HL-60 (cell line): ENCODE measurements at regions not wholly inside any gene's neighbourhood (a gene's known extent, or its start where the extent isn't known, plus 50 kb on each side); places are given as distances from the start of the nearest gene placed in this dataset.

Experiments
- POLR2AphosphoS5 ChIP-seq: IDR thresholded peaks from 2 replicates; pipeline ENCODE4 v1.6.1; 2012; ENCODE audit warnings: low read depth
- TF ChIP-seq, protein P1 (sequence below): IDR thresholded peaks from one replicate; pipeline ENCODE4 v1.5.1; 2011; ENCODE audit warnings: low read length, control low read depth, inconsistent platforms; ENCODE audit not compliant: insufficient read depth

- TF ChIP-seq, protein P1, sequence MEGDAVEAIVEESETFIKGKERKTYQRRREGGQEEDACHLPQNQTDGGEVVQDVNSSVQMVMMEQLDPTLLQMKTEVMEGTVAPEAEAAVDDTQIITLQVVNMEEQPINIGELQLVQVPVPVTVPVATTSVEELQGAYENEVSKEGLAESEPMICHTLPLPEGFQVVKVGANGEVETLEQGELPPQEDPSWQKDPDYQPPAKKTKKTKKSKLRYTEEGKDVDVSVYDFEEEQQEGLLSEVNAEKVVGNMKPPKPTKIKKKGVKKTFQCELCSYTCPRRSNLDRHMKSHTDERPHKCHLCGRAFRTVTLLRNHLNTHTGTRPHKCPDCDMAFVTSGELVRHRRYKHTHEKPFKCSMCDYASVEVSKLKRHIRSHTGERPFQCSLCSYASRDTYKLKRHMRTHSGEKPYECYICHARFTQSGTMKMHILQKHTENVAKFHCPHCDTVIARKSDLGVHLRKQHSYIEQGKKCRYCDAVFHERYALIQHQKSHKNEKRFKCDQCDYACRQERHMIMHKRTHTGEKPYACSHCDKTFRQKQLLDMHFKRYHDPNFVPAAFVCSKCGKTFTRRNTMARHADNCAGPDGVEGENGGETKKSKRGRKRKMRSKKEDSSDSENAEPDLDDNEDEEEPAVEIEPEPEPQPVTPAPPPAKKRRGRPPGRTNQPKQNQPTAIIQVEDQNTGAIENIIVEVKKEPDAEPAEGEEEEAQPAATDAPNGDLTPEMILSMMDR, result no peak
- no peak for TF ChIP-seq POLR2AphosphoS5
These were observed 184.6 kb downstream of the RHOU start for GRCh38 chr1:228919914-228920313.
